Lower leg skin (tissue), 4 donors: ENCODE measurements at regions not wholly inside any gene's neighbourhood (a gene's known extent, or its start where the extent isn't known, plus 50 kb on each side); places are given as distances from the start of the nearest gene placed in this dataset.

Experiments used
- DNase-seq, 2 donors: peaks; one replicate each; pipeline ENCODE4 v3.0.0-alpha.2; 2019; ENCODE audit warnings: low spot score in 2 of 2
- H3K4me3 ChIP-seq: fragments of 200-600 bp; sonication (generic); 2 replicates; pipeline ENCODE4 v1.5.1; 2017; ENCODE audit warnings: mild to moderate bottlenecking, low read depth; ENCODE audit not compliant: poor library complexity, severe bottlenecking
- CTCF ChIP-seq, 3 donors: fragments of 450-650 bp; IDR thresholded peaks; one replicate each; pipeline ENCODE4 v1.5.1; 2016; ENCODE audit warnings: antibody characterized with exemption in 3 of 3, mild to moderate bottlenecking in 3 of 3, moderate library complexity in 2 of 3
- POLR2A ChIP-seq, 2 donors: fragments of 450-650 bp; IDR thresholded peaks; one replicate each; pipeline ENCODE4 v1.6.1; 2016 to 2017; ENCODE audit warnings: antibody characterized with exemption in 2 of 2, mild to moderate bottlenecking in 1 of 2, moderate library complexity in 1 of 2
- WGBS, 2 donors: methylation state at CpG; one replicate each; pipeline ENCODE4 v1.1.5; 2018; 5-methylcytosine and 5-hydroxymethylcytosine counted together
- intact Hi-C: fragments of 100-400 bp; cut with DNase I; formaldehyde crosslinking; loops from one replicate; pipeline ENCODE4 v1.15.0; 2023; ENCODE audit warnings: low total_unique reads

GRCh38 chr22:48456449-48456848 is 1371.2 kb downstream of the BRD1 start:
- TF ChIP-seq CTCF (IDR thresholded peaks at IDR 0.05), result no peak
- TF ChIP-seq POLR2A (IDR thresholded peaks at IDR 0.05), result no peak
- intact Hi-C loops, result no loop called here
- 62 to 63% methylated on average over 8 of the region's 8 CpGs for WGBS, 2 donors
- H3K4me3 ChIP-seq, result no peak overlapping the region
- no peak for DNase-seq

- WGBS, 2 donors, result 66 to 74% methylated on average over 12 to 14 of the region's 14 CpGs
- H3K4me3 ChIP-seq, result no peak overlapping the region
- intact Hi-C loops, result loop anchor here (5.0 kb wide), 1 partner anchor 1847 kb away; no protein-coding TSS in a partner anchor
- no peak for DNase-seq
- TF ChIP-seq POLR2A (IDR thresholded peaks at IDR 0.05) (no peak), CTCF (IDR thresholded peaks at IDR 0.05) (no peak)
These were observed 1373.8 kb downstream of the BRD1 start for GRCh38 chr22:48453751-48454485.

GRCh38 chr22:48453171-48453570 is 1374.5 kb downstream of the BRD1 start:
- no peak for DNase-seq
- H3K4me3 ChIP-seq, result no peak overlapping the region
- TF ChIP-seq CTCF (IDR thresholded peaks at IDR 0.05), result no peak
- no peak for TF ChIP-seq POLR2A (IDR thresholded peaks at IDR 0.05)
- WGBS, 2 donors, result 91 to 99% methylated on average over 7 of the region's 7 CpGs
- intact Hi-C loops, result loop anchor here (5.0 kb wide), 1 partner anchor 1846 kb away; no protein-coding TSS in a partner anchor

- 88 to 90% methylated on average over 10 of the region's 10 CpGs for WGBS, 2 donors
- H3K4me3 ChIP-seq, result no peak overlapping the region
These were observed 1374.9 kb downstream of the BRD1 start for GRCh38 chr22:48452766-48453165.

GRCh38 chr22:48451891-48452290 is 1375.8 kb downstream of the BRD1 start:
- no peak for DNase-seq
- no peak for TF ChIP-seq CTCF (IDR thresholded peaks at IDR 0.05)
- TF ChIP-seq POLR2A (IDR thresholded peaks at IDR 0.05), result no peak
- intact Hi-C loops, result loop anchor here (5.0 kb wide), 1 partner anchor 1845 kb away; no protein-coding TSS in a partner anchor
- H3K4me3 ChIP-seq, result no peak overlapping the region
- WGBS, 2 donors, result 83 to 88% methylated on average over 11 of the region's 11 CpGs

More at GRCh38 chr22:48452766-48453165, 1374.9 kb downstream of the BRD1 start:
- TF ChIP-seq POLR2A (IDR thresholded peaks at IDR 0.05) (no peak), CTCF (IDR thresholded peaks at IDR 0.05) (no peak)
- DNase-seq, result no peak
- intact Hi-C loops, result loop anchor here (5.0 kb wide), 1 partner anchor 1845 kb away; no protein-coding TSS in a partner anchor
